Activated CD4-positive, alpha-beta T cell treated with anti-CD3 and anti-CD28 coated beads, Interleukin-2, amount 50 U/mL, for 48 hours (primary cell): ENCODE measurements at regions not wholly inside any gene's neighbourhood (a gene's known extent, or its start where the extent isn't known, plus 50 kb on each side); places are given as distances from the start of the nearest gene placed in this dataset.

Experiments used
- DNase-seq, 2 experiments: peaks; one replicate each; pipeline ENCODE4 v3.0.0-alpha.2; 2020

DNA sequence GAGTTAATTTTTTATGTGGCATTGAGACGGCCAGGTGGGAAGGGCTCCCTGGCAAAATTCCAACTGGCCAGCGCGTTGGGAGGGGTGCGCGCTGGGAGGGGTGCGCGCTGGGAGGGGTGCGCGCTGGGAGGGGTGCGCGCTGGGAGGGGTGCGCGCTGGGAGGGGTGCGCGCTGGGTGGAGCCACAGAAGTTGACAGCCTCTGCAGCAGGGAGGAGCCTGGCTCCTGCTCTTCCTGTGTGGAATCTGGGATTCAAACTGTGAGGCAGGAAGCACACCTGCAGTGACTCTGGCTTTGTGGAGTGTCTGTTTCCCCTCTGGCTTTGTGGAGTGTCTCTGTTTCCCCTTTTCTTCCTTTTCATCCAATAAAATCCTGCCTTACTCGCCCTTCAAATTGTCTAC, 147.9 kb upstream of the CBLN2 start:
- no peak for DNase-seq

DNA sequence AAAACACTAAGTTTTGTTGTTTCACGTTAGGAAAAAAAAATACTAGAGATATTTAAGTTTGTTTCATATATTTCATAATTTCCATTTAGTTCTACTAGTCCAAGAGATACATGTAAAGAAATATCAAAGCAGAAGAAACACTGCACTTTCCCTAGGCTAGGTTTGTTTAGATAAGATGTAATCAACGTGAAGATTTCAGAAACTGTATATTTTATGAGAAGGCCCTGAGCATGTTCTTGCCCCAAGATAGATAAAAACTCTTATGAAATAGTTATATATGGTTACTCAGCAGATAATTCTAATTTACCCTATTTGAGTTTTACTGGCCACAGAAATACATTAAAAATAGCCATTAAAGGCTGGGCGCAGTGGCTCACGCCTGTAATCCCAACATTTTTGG, 143.6 kb upstream of the CBLN2 start:
- no peak for DNase-seq

DNA sequence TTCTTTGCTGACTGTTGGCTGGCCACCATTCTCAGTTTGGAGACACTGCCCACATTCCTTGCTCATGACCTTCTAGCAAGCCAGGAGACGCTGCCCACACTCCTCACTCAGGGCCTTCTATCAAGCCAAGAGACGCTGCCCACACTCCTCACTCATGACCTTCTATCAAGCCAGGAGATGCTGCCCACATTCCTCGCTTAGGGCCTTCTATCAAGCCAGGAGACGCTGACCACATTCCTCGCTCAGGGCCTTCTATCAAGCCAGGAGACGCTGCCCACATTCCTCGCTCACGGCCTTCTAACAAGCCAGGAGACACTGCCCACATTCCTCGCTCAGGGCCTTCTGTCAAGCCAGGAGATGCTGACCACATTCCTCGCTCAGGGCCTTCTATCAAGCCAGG, 131.3 kb upstream of the CBLN2 start:
- no peak for DNase-seq

DNA sequence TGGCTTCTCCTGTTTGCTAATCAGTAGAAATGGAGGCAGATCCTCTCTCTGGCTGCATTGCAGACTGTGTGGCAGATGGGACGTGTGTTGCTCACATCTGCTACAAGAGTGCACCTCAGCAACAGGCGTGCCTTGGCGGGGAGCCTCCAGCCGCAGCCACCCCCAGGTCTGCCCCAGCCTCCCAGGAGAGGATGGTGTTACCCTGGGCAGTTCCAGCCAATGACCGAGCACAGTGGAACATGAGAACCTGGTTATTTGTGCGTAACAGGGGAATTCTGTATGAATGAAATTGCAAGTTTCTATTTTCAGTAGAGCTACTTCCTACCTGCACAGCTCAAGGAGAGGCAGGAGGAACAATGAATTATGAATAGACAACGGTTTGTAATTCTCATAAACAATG, 130.6 kb upstream of the CBLN2 start:
- no peak for DNase-seq

DNA sequence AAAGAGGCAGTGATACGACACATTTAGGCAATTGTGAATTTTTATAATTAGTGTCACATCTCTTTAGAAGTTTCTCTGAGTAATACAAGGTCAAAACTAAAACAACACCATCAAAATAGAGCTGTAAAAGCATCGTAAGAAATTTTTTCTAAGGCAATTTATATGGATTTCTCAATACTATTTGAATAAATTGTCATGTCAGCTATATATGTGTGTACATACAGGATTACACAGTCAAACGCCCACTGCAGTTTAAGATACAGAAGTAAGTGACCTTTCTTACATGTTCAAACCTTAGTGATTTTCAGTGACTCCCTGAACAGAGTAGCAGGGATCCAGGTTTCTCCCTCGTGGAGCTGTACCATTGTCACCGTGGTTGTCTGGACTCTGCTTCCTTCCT, 129.1 kb upstream of the CBLN2 start:
- no peak for DNase-seq

DNA sequence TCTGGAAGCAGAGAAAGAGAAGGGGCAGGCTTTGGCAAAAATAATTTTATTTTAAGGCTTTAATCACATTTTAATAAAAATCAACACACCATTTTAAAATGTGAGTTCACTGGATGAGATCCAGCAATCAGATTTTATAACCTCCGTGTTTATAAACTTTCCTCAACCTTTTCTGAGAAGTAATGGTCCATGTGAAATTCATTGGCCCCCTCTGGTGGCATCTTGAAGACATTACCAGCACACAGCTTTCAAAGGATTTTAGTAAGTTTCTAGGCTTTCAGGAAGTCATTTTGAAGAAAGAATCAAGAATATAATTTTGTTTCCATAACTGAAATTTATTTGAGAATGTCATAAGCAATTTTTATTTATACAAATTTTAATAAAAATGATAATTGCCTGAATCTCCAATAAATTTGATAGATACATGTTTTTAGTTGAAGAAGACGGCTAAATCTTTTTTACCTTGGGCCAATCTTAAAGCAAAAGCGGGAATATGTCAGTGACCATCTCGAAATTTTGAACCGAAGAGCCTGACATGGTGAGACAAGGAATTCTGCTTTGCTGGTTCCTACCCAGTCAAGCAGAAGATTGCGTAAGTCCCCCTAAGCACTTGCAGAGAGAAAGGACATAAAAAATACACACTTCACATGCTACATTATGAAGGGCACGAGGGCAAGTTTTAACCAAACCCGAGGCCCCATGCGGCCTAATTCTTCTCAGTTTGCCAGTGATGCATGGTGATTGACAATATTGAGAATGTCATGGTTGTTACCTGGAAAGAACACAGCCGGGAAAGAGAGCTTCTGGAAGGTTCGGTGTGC, 128.4 kb upstream of the CBLN2 start:
- DNase-seq = no peak

DNA sequence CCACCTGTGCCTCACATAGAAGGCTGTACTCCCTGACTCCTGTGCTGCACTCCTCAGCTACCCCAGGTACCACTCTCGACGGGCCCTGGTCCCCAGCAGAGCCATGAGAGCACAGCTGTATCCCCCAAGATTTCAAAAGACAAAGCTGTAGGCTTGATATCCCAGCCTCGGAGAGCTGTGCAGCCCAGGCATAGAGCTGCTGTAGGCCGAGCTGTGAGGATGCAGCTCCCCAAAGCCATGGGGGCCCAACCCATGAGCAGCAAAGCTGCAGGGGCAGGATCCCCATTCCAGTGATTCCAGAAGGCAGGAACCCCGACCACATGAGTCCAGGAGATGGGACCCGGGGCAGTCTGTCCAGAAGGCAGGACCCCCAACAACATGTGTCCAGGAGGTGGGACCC, 123.8 kb upstream of the CBLN2 start:
- no peak for DNase-seq

DNA sequence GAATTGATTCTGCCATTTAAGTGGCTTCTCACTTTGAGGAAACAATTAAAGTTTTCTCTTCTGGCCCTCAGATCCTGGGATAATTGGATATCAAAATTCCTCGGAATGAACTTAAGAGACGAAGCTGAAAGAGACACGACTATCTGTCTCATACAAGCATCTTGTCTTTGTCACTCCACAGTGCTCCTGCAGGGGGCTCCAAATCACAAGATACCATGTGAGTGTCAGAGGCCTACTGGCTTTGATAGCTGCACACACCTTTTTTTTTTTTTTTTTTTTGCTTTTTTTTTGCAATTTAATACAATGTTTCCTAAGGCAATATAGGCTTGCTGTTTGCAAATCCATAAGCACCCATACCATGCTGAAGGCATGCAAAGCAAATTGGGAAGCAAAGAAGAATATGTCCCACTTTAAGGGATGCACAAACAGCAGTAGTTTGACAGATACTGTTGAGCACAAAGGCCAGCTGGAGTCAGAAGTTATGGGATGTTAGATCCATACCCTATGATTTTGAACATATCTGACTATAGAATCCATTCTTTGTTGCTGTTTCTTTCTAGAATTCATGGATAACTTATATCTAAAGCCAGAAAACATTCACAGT, 109.0 kb upstream of the CBLN2 start:
- peak; percentile 42 to 55 for DNase-seq

DNA sequence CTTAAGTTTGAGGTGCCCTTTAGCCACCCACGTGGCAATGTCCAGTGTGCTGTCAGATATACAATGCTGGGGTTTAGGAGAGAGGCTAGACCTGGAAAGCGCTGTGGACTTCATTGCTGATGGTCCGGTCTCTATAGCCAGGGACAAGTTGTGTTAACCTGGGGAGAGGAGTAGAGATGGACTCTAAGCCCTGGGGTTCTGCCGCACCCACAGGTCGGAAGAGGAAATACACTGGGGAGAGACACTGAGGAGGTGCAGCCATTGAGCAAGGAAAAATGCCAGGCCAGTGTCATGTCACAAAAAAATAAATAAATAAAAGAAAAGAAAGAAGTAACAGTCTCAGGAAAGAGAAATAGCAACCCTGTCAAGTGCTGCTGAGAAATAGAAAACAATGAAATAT, 106.9 kb upstream of the CBLN2 start:
- DNase-seq = no peak

DNA sequence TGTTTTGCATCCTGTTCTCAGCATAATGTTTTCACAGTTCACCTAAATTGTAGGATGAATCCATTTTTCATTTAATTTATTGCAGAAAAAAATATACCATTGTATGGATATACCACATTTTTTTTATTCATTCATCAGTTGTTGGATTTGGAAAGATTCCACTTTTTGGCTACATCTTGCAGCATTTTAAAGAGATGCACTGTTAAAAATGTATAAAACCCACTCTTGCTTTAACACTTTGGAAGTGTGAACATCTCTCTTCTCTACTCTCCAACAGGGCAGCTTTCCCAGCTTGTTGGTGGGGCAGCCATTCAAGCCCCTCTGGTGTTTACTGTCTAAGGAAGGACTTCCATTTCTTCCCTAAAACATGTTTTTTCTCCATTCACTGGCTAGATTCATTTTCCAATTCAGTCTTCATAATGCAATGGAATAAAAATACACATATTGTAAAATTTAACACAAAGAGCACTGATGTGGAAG, 104.4 kb upstream of the CBLN2 start:
- DNase-seq = no peak

DNA sequence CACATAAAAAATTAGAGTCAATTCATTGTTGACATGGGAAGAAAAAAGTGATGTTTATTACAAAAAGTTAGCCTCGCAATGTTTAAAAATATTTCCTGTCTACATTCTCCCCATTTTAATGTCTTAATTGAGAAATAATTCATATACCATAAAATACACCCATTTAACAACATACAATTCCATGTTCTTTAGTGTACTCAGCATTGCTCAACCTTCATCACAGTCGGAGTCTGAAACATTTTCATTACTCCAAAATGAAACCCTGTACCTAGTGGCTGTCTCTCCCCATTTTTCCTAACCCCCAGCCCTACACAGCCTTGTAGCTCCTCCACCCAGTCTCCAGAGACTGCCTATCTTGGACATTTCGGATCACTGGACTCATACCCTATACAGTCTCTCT, 103.9 kb upstream of the CBLN2 start:
- no peak for DNase-seq

DNA sequence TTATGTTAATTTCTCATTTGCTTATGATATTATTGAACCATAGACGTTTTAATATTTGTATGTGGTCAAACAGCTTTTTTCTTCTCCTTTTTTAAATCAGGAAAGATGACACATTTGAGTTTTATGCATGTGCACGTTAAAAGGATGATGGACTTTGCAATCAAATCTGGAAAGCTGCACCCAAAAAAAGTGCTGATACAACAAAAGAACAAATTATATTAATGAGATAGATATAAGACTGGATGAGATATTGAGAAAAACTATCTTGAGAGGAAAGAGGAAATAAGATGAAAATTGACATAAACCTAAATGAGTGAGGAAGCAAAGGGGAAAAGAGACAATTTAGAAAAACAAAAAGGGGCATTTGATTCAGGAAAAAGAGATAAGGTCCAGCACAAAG, 96.4 kb upstream of the CBLN2 start:
- DNase-seq = no peak

DNA sequence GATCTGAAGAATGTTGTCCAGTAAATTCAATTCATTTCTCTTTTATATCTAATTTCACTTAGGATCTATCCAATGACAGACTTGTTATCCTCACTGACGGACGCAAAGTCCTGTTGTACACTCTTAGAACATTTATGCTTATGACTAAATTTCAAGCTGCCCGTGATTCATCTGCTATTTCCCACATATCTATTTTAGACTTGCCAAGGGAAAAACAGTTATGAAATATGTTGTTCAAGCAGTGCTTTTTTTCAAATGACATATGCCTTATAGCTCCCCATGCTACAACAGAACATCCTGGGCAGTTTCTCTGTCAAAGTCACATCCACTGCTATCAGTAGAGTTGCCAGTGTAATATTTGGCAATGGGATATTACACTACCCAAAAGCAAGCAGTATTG, 94.2 kb upstream of the CBLN2 start:
- no peak for DNase-seq

DNA sequence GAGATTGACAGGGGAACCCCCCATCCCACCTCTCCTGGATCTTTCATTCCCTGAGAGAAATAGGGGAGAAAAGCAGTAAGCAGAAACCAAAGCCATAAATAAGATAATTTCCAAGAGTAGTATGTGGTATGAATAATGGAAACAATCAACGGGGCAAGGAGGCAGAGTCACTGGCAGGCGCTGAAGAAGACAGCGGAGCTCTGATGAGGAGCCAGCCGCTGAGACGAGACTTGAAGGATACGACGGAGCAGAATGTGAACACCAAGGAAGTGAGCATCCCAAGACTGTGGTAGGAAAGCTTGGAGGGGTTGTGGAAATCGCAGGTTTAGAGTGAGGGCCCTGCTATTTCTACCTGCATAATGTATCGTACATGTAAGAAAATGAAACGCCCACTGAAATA, 93.6 kb upstream of the CBLN2 start:
- no peak for DNase-seq

DNA sequence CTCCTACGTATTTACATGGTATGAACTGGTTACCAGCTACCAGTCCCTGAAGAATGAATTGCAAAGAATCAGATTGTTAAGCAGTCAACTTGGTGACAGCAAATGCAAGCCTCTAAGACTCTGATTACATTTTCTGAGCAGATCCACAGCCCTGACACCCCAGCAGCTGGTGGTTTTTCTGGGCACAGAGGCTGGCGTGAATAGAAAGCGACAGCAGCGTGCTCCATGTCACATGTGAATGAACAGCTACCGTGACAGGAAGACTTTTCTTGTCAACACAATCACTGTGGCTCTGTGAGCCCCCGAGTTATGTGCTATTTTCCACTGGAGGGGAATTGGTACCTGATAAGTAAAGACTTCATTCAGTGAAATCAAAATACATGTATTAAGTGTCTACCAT, 93.2 kb upstream of the CBLN2 start:
- no peak for DNase-seq

DNA sequence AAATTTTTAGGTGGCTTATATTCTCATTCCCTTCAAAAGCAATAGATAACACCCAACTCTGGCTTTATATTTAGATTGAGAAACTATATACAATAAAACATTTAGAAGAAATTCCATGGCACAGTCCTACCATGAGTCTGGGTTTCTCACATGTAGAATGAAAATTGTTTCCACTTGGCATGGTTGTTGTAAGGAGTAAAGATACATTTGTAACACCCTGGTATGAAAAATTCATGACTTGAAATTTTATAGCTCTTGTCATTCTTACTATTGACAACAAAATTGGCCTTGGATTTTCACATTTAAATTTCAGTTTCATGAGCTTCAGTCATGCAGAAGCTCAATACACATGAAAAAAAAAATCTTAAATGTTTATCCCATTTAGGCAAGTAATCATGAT, 92.5 kb upstream of the CBLN2 start:
- no peak for DNase-seq

DNA sequence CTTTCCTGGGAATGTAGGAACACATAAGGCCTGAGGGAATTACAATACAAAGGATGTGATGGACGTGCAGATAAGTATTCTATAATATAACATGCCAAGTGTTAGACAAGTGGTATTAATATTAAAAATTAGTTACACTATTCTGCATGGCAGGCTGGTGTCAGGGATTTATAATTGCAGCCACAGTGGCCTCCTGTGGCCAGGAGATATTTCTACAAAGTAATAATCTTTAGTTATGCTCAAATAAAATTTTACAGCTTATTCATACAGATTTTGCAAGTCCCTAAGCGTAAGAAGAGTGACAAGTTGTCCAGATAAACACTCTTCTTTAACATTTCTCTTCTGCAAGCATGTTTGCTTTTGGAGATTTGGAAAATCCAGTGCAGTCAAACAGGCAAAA, 90.4 kb upstream of the CBLN2 start:
- DNase-seq = no peak

DNA sequence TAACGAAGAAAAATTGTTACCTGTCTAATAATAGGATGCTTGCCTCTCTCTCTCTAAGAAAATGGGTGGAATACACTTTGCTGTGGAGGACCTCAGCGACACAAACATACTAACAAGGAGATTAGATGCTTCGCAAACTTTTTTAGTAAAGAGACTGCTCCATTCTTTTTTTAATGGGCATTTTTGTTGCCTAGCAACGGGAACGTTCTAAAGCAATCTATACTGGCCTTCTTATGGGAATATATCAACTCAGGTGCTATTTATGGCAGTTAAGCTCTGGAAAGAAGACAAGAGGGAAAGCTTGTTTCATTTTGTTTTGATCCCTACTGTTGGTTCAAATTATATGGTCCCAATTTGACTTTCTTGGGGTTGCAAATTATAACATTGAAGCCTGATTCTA, 86.8 kb upstream of the CBLN2 start:
- DNase-seq = no peak

DNA sequence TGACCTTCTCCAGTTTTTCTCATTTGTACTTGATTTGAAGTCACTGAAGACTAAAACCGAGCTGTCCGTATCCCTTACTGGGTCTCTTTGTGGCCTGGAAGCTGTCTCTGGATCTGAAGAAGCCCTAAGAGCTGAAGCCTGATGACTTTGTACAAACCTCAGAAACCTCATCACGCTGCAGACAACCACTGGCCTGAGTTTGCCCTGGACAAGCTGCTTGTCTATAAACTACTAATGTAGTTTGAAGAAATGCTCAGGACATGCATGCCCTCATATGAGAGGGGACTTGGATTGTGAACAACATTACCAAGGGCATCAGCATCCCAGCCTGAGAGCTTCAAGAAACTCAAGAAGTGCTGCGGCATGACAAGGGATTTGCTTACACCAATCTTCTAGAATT, 79.3 kb upstream of the CBLN2 start:
- DNase-seq = no peak

DNA sequence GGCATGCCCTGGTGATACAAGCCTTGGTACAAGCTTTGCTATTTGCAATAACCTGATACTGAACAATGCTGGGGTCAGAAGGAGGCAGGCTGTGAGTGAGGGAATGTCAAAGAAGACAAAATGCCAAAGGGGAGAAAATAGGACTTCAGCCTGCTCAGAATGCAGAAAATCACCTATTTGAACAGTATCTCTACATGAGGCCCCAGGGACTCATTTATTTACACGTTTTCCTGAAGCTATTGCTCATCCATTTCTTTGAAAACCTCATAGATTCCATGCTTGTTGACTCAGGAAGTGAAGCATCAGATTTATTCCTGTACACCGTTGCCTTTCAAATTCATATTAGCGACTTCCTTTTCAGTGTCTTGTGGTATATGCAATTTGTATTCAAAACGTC, 69.4 kb upstream of the CBLN2 start:
- no peak for DNase-seq

DNA sequence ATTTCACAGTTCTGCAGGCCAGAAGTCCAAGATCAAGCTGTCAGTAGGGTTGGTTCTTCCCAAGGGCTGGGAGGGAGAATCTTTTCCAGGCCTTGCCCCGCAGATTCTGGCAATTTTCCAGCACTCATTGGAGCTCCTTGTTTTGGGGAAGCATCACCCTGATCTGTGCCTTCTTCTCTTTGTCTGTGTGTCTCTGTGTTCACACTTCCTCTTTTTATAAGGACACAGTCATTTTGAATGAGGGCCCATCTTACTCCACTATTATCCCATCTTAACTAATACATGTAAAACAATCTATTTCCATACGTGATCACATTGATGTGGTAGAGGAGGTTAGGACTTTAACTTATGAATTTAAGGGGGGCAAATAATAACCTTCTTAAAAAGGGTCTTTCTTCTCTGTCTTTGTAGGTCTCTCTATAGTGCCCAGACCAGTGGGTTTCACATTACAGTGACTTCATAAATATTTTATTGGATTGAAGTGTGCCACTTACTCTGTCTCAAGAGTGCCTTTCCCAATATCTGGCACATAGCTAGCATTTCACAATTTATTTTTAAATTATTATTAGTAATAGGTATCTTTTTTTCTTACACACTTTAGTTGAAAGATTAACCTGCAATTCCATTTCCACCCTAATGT, 68.9 kb upstream of the CBLN2 start:
- DNase-seq = no peak

DNA sequence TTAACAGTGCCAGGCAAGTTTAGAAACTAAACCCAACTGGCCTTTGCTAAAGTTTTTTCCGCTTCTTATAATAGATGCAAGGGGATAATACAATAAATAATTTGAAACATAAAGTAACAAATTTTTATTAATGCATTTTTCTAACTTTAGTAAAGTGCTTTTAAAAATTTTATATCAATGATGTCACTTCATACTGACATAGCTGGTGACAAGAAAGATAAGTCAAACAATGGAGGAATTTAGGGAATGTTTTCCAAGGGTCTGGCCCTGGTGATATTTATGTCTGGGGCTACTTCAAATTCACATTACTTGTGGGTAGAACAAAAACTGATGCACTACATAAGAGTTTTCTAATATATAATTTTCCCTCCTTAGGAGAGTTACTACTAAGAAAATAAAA, 61.2 kb upstream of the CBLN2 start:
- no peak for DNase-seq

DNA sequence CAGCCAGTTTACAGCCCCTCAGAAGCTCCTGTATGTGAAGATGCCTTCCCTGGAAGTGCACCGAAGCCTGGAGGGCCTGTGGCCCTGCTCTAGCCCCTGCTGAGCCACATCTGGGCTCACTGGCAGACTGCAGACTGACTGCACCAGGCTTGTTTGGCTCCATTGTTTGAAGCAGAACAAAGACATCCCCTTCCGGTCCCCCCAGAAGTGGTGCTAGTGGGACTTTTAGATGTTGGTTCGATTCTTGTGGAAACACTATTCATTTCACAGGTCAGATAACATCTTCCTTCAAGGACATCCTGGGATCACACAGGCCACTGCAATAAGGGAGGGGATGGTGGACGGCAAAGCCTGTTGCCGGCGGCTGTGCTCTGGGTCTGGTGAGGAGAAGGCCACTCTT, 57.8 kb upstream of the CBLN2 start:
- no peak for DNase-seq

DNA sequence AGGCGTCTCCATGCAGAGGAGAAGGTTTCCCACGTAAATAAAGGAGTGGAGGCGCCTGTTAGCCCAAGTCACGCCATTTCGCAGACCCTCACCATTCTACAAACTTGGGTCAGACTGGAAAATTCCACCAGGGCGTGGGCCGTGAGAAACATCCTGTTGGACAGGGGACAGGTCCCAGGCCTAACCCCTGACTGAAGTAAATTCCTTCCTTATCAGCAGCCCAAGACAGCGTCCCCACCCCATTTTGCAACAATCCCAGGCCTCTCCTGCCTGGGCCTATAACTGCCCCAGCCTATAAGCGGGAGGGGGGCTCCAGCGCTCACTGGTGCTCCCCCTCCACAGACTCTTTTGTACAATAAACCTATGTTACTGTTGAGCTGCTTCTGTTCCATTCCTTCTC, 57.3 kb upstream of the CBLN2 start:
- no peak for DNase-seq
